Fibroblast of lung (primary cell): ENCODE measurements at regions not wholly inside any gene's neighbourhood (a gene's known extent, or its start where the extent isn't known, plus 50 kb on each side); places are given as distances from the start of the nearest gene placed in this dataset.

Experiments
- CTCF ChIP-seq, 2 donors: IDR thresholded peaks in 1 of 2; conservative IDR thresholded peaks in 1 of 2; 1 replicate in 1 of 2; 2 replicates in 1 of 2; pipeline ENCODE4 v1.5.1; 2011 to 2012; ENCODE audit warnings: low read length in 2 of 2, control low read depth in 1 of 2, inconsistent platforms in 1 of 2, low read depth in 1 of 2, mild to moderate bottlenecking in 1 of 2
- EZH2 ChIP-seq: IDR thresholded peaks from 2 replicates; pipeline ENCODE4 v1.5.1; 2012; ENCODE audit warnings: low read length, control low read depth, mild to moderate bottlenecking; ENCODE audit errors: missing control alignments

- no peak for TF ChIP-seq CTCF (conservative IDR thresholded peaks at IDR 0.05 in 1 of 2, IDR thresholded peaks at IDR 0.05 in 1 of 2; ENCODE audit: low read depth in 1 of 2, low read length in 2 of 2)
- no peak for TF ChIP-seq EZH2
These were observed 82.4 kb downstream of the ARL6IP4 start for GRCh38 chr12:123062681-123063486.
